GDM1 (cell line): ENCODE measurements at regions not wholly inside any gene's neighbourhood (a gene's known extent, or its start where the extent isn't known, plus 50 kb on each side); places are given as distances from the start of the nearest gene placed in this dataset.
"Not testable (repeated sequence)": the region's sequence is repeated elsewhere in the genome, so short reads cannot be mapped to it uniquely, and the experiment has no call there.

Experiments used
- DNase-seq: peaks from one replicate; lab custom pipeline; 2025; lab: John Stamatoyannopoulos, UW

DNA sequence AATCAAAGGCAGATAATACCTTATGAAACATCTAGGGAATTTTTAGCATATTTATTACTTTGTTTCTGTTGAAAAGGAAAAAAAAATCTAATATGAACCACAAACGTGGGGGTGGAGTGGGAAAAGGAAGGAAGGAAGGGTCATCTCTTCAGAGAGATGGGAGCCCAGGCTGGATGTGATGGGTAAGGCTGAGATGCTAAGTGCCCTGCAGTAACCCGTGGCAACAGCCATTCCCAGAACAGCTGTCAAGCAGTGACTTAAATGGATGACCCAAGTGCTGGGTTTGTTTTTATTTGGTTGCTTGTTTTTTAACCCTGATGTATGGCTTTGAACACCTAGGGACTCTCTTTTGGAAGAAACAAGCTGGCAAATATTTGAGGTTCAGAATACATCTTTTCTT is 50.7 kb upstream of the KLF7 start:
- DNase-seq: no peak

DNA sequence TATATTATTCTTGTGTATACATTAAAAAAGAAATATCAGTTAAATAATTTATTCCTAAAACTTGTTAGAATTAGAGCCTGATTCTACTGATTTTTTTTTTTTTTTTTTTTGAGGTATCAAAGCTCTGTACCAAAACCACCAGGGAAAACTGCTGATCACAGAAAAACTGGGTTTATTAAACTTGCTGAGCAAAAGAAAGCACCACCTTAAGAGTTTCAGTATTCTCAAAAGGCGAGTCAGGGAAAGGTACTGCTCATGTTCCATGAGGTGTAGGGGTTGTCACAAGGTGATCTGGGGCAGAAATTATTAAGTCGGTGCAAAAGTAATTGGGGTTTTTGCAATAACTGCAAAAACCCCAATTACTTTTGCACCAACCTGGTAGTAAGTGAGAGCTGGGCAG is 51.7 kb upstream of the KLF7 start:
- DNase-seq: no peak

DNA sequence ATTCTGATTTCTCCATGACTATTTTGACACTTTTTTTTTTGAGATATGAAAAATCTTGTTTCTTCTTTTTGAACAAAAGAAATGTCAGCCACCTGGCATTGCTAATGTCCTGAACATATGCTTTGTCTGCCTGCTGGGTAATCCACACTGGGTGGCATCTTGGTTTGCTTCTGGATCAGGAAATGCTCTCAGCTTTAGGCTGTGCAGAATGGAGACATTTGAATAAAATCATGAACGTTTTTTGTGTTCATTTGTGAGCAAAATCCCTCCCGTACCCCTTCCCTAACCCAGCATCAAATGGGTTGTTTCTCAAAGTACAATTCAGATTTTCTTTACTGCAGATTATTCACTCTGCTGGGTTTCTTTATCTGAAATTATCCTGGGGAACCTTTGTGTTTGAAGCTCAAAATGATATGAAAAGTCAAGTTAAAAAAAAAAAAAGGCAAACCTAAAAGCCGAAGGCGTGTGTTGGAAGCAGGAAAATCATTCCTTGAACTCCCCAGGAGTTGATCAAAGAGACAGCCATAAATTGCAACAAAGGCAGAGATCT is 53.4 kb upstream of the KLF7 start:
- DNase-seq: no peak

DNA sequence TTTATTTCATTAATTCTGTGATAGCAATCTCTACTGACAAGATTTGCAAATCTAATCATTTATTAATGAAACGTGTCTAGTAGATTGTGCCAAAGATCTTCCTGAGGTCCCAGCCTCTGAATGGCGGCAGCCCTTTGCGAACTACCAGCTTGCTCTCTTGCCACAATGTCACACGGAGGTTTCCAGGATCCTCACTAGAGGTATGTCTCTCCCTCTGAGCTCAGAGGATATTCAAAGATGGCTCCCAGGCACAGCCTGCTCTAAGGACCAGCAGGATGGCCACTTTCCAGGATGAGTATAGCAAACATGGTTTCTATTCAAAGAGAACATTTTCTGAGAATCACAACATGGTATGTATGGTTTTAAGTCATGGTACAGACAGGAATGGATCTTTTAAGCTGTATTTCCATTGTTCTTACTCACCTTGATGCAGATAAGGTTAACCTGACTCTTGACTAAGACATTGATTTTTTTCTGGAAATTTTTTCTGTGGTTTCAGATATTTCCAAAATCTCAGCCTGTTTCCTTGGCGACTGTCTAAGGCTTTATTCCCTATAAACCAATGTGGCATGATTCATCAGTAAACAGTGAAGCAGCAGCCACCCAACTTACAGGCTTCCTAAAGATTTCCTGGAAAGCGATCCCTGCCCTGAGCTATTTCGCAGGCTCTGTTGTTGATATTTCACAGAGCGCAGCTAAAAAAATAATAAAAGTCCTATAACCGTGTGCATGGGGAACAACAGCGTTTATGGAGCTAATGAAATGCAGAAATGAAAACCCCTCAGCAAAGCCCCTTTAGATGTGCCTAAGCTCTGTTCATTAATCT is 54.1 kb upstream of the KLF7 start:
- DNase-seq: no peak

DNA sequence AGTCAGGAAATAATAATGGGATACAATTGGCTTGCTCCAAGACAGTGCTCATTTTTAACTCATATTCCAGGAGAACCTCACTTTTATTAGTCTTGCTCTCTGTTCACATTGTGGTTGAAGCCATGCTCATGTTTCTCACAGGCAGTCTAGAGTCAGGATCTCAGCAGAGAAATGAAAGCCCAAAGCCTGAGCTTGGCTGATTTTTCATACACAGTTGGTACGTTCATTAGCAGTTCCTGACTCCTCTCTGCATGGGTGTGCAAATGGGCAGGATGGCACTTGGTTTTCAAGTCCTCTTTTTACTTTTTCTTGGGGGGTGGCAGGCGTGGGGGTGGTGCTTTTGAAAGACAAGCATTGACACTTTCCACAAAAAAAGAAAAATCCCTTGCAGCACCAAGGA is 56.0 kb upstream of the KLF7 start:
- DNase-seq: no peak

- no peak for DNase-seq
Measured at GRCh38 chr2:207223051-207223450, 57.3 kb upstream of the KLF7 start.

DNA sequence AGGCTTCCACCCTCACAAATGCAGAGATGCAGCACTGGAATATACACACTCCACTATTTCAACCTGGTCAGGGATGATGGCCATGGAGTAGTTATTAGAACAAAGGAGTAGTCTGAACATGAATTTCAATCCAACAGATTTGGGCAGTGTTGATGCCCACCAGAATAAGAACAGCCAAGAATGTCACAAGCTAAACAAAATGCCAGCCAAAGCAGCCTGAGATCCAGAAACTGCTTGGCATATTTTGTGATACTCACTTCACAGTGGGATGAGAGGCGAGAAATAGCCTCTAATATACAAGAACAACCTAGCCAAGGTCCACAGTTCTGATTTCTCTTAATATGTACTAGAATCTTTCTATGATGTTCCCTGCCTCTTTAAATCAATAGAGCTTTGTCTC is 58.6 kb upstream of the KLF7 start:
- no peak for DNase-seq

- DNase-seq: no peak
Measured at GRCh38 chr2:207224791-207225482, 59.2 kb upstream of the KLF7 start.

- DNase-seq: no peak
Measured at GRCh38 chr2:207225773-207226172, 60.0 kb upstream of the KLF7 start.

- no peak for DNase-seq
Measured at GRCh38 chr2:207226243-207226642, 60.5 kb upstream of the KLF7 start.

DNA sequence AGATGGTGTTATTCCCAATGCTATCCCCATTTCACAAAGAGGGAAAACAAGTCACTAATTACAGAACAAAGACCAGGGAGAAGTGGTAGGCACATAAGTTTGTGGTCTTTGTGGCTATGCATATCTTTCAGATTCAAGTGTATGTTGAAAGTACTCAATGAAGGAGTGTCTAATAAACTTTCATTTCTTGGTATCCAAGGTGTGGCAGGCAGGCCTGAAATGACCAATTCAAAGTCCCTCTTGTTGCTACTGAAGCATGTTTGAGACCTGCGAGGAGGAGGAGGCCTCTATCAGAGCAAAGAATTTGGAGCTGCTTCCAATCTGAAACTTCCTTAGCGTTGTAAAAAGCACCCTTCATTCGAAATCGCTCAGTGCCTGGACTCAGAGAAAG is 60.9 kb upstream of the KLF7 start:
- no peak for DNase-seq

- no peak for DNase-seq
Measured at GRCh38 chr2:207227062-207227748, 61.5 kb upstream of the KLF7 start.

GRCh38 chr2:207227749-207228145 is 62.0 kb upstream of the KLF7 start:
- no peak for DNase-seq

- DNase-seq: no peak
Measured at GRCh38 chr2:207228402-207228801, 62.7 kb upstream of the KLF7 start.

- DNase-seq: no peak
Measured at GRCh38 chr2:207229161-207229560, 63.4 kb upstream of the KLF7 start.

DNA sequence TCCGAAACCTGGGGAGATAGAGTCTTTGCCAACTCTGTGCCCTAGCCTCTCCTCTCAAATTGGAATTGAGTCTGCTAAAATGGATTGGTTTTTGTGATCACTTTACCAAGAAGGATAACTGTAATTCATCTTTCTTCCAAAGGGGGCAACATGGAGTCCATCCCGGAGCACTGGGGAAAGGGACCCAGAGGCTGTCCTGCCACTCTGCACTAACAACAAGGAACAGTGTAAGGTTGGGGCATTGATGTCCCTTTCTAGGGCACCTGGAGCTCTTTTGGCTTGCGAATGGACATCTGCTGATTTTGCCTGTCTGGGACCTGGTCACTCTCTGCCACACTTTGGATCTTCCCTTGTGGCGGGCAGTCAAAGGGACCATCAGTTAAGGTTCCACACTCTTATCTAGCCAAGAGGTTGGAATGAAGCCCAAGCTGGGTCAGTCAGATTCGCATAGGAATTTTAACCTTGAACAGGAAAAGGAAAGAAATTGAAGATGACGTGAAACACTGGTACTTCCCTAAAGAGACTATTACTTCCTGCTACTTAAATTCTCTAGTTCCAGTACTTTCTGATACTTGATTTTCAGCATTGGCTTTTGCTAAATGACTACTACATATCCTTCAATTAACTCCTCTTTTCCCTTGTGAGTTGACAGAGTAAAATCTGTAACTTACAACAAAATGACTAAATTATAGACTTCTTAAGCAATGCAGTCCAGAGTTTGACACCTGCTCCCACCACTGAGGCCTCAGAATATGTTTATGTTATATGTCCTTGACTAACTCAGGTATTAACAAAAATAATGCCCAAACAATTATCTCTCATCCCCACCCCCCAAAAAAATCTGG is 64.7 kb upstream of the KLF7 start:
- no peak for DNase-seq

DNA sequence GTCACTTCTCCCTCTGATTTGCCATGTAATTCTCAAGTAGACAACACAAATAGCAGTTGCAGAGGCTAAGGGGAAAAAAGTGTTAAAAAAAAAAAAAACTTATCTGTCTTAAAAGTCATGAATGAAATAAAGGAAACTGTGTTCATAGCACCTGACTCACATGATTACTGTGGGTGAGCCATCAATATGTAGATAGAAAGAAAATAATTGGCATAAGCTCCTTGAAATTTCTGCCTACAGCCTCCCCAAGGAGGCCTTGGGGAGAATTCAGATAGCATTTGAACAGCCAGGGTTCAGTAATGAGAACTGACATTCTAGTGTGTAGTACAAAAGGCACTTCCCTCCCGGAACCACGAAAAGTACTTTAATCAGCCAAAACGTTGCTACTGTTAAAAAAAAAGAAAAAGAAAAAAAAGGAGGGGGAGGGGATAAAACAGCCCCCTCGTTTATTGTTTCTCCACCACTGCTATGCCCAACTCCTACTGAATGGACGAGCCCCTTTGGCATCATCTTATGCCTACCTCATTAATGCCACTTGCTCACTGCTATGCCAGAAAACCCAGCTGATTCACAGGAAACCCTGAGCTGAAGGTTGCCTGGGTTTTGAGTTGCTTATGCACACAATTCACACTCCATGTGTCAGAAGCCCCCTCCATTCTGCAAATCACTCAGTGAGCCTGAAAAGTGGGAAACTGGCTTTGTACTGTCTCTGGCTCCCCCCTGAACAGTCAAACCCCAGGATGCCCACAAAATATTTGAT is 65.5 kb upstream of the KLF7 start:
- DNase-seq: no peak

- DNase-seq: no peak
Measured at GRCh38 chr2:207231967-207232366, 66.2 kb upstream of the KLF7 start.

DNA sequence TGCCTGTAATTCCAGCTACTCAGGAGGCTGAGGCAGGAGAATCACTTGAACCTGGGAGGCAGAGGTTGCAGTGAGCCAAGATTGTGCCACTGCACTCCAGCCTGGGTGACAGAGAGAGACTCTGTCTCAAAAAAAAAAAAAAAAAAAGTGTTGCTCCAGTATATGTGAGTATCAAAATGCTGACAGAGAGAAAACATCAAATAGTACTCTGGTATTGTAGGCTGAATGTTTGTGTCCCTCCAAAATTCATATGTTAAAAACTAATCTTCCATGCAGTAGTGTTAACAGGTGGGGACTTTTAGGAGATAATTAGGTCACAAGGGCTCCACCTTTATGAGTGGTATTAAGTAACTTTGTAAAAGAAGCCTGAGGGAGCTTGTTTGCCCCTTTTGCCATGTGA is 67.4 kb upstream of the KLF7 start:
- DNase-seq: not testable (repeated sequence)

DNA sequence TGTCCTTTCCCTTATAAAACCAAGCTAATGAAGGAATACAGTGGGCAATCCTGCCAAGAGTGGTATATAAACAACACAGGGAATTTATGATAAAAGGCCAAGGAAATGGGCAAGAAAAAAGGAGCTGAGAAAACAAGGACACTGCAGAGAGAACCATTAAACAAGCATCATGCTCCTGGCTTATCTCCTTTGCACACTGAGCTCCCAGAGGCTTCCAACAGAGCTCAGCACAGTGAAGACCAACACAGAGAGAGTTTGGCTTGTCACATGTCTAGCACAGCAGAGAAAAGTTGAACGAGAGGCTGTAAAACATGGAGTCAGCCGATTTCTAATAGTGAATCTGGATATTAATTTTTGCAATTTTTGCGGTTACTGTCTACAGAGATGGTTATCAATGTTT is 68.0 kb upstream of the KLF7 start:
- no peak for DNase-seq

GRCh38 chr2:207235621-207236020 is 69.9 kb upstream of the KLF7 start:
- no peak for DNase-seq
